ENCODE measurements at regions not wholly inside any gene's neighbourhood (a gene's known extent, or its start where the extent isn't known, plus 50 kb on each side); places are given as distances from the start of the nearest gene placed in this dataset.

- no peak for DNase-seq (ENCODE audit: low spot score)
- TF ChIP-seq CTCF (IDR thresholded peaks at IDR 0.05; ENCODE audit: borderline replicate concordance, control extremely low read depth, extremely low read depth, insufficient read depth, missing control alignments): no peak
- in situ Hi-C loops (cut with MboI; ENCODE audit: low sequenced_read_pairs, unreplicated experiment): no loop called here
Measured at GRCh38 chr12:40431169-40431568, 206.4 kb downstream of the LRRK2 start.

DNA sequence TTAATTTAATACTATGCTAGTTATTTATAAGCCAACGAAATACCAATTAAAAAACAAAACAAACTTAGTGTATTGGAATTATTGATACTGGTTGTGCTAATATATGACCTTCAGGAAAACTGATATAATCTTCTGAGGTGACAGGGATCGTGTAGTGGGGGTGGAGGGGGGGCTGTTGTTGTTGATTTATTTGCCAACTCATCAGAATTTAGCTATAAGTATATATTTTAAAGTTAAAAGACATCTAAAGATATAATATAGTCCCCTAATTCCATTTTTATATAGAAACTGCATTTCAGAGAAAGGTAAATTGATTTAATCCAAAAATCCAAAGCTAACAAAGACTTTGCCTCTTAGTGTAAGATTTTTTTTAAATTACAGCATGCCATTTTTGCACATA lies 210.5 kb downstream of the LRRK2 start:
- no peak for DNase-seq (ENCODE audit: low spot score)
- in situ Hi-C loops (cut with MboI; ENCODE audit: low sequenced_read_pairs, unreplicated experiment): no loop called here
- TF ChIP-seq CTCF (IDR thresholded peaks at IDR 0.05; ENCODE audit: borderline replicate concordance, control extremely low read depth, extremely low read depth, insufficient read depth, missing control alignments): no peak

GRCh38 chr12:40435951-40436350 lies 211.2 kb downstream of the LRRK2 start:
- no peak for DNase-seq (ENCODE audit: low spot score)
- in situ Hi-C loops (cut with MboI; ENCODE audit: low sequenced_read_pairs, unreplicated experiment): no loop called here
- no peak for TF ChIP-seq CTCF (IDR thresholded peaks at IDR 0.05; ENCODE audit: borderline replicate concordance, control extremely low read depth, extremely low read depth, insufficient read depth, missing control alignments)

GRCh38 chr12:40436564-40436963 lies 211.8 kb downstream of the LRRK2 start:
- no peak for TF ChIP-seq CTCF (IDR thresholded peaks at IDR 0.05; ENCODE audit: borderline replicate concordance, control extremely low read depth, extremely low read depth, insufficient read depth, missing control alignments)
- in situ Hi-C loops (cut with MboI; ENCODE audit: low sequenced_read_pairs, unreplicated experiment): no loop called here
- DNase-seq (ENCODE audit: low spot score): no peak

GRCh38 chr12:40439771-40440492 lies 215.1 kb downstream of the LRRK2 start:
- TF ChIP-seq CTCF (IDR thresholded peaks at IDR 0.05; ENCODE audit: borderline replicate concordance, control extremely low read depth, extremely low read depth, insufficient read depth, missing control alignments): no peak
- DNase-seq (ENCODE audit: low spot score): no peak
- in situ Hi-C loops (cut with MboI; ENCODE audit: low sequenced_read_pairs, unreplicated experiment): no loop called here

DNA sequence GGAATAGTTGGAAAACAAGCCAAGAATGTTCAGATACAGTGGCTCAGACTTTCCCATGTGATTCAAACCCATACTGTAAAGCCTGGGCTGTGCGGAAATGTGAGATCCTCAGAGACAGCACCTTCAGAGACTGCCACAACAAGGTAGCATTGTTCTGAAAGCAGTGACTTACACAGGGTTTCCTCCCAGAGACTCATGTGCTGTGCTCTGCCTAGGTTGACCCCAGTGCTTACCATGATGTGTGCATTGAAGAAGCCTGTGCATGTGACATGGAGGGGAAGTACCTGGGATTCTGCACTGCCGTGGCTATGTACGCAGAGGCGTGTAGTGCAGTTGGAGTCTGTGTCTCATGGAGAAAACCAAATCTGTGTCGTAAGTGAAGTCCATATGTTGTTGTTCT lies 219.4 kb downstream of the LRRK2 start:
- in situ Hi-C loops (cut with MboI; ENCODE audit: low sequenced_read_pairs, unreplicated experiment): no loop called here
- DNase-seq (ENCODE audit: low spot score): no peak
- no peak for TF ChIP-seq CTCF (IDR thresholded peaks at IDR 0.05; ENCODE audit: borderline replicate concordance, control extremely low read depth, extremely low read depth, insufficient read depth, missing control alignments)

Measured in GM13976 (cell line).